Adrenal gland (tissue), 5 donors: ENCODE measurements at regions not wholly inside any gene's neighbourhood (a gene's known extent, or its start where the extent isn't known, plus 50 kb on each side); places are given as distances from the start of the nearest gene placed in this dataset.

Experiments
- POLR2A ChIP-seq, 2 donors: fragments of 450-650 bp; IDR thresholded peaks; one replicate each; pipeline ENCODE4 v1.6.1; 2017; ENCODE audit warnings: antibody characterized with exemption in 2 of 2, mild to moderate bottlenecking in 2 of 2, moderate library complexity in 1 of 2
- TF ChIP-seq, protein P1 (sequence below), 6 experiments: fragments of 450-650 bp in 4 of 6; fragments of 200-600 bp in 2 of 6; sonication (generic) in 1 of 6; IDR thresholded peaks; 1 replicate in 5 of 6; 2 replicates in 1 of 6; pipeline versions ENCODE4 v1.5.1 to v1.8.0; 2016 to 2021; ENCODE audit warnings: antibody characterized with exemption in 6 of 6, mild to moderate bottlenecking in 2 of 6, moderate library complexity in 1 of 6
- donor health status: DM: no; HTN: no; CAD: no.

GRCh38 chr16:9151597-9151996, 60.2 kb downstream of the HAPSTR1 start:
- TF ChIP-seq, protein P1, sequence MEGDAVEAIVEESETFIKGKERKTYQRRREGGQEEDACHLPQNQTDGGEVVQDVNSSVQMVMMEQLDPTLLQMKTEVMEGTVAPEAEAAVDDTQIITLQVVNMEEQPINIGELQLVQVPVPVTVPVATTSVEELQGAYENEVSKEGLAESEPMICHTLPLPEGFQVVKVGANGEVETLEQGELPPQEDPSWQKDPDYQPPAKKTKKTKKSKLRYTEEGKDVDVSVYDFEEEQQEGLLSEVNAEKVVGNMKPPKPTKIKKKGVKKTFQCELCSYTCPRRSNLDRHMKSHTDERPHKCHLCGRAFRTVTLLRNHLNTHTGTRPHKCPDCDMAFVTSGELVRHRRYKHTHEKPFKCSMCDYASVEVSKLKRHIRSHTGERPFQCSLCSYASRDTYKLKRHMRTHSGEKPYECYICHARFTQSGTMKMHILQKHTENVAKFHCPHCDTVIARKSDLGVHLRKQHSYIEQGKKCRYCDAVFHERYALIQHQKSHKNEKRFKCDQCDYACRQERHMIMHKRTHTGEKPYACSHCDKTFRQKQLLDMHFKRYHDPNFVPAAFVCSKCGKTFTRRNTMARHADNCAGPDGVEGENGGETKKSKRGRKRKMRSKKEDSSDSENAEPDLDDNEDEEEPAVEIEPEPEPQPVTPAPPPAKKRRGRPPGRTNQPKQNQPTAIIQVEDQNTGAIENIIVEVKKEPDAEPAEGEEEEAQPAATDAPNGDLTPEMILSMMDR (IDR thresholded peaks at IDR 0.05) = no peak
- TF ChIP-seq POLR2A (IDR thresholded peaks at IDR 0.05) = no peak
